GM12878 (cell line): ENCODE measurements at regions not wholly inside any gene's neighbourhood (a gene's known extent, or its start where the extent isn't known, plus 50 kb on each side); places are given as distances from the start of the nearest gene placed in this dataset.

ENCODE experiments used
- ATAC-seq: fragments of 200-7000 bp; cut with Tn5 transposase; 3 replicates; pipeline ENCODE4 v1.9.1; 2020; ENCODE audit warnings: mild to moderate bottlenecking, moderate library complexity
- BruUV-seq: library from RNA; stranded (reverse); fragments of 400-500 nt; replicated peaks from 2 replicates; lab custom pipeline; 2021; lab: Mats Ljungman, UMichigan
- CTCF ChIA-PET: fragments of 300-600 bp; sonication (Branson Sonifier 250); formaldehyde crosslinking; extraction: SDS; loops from one replicate; lab custom pipeline; 2021; ENCODE audit warnings: inconsistent platforms; lab: Yijun Ruan, JAX
- POLR2A ChIA-PET: fragments of 350-600 bp; formaldehyde crosslinking; extraction: SDS; loops from one replicate; lab custom pipeline; 2021; ENCODE audit warnings: inconsistent platforms; lab: Charles Lee
- RAD21 ChIA-PET: fragments of 300-600 bp; sonication (Branson Sonifier 250); formaldehyde crosslinking; loops from one replicate; lab custom pipeline; 2023; ENCODE audit warnings: antibody characterized with exemption; ENCODE audit not compliant: unreplicated experiment; lab: Charles Lee
- SMC1A ChIA-PET: fragments of 300-600 bp; sonication (Branson Sonifier 250); formaldehyde crosslinking; loops from one replicate; lab custom pipeline; 2023; ENCODE audit not compliant: unreplicated experiment, uncharacterized antibody; lab: Charles Lee
- DNase-seq: peaks from one replicate; pipeline ENCODE4 v3.0.0-alpha.2; 2011; ENCODE audit warnings: low read depth, low spot score
- FAIRE-seq: peaks from 3 replicates; lab custom pipeline; 2011; peaks lifted over from hg19 to GRCh38; lab: Jason Lieb, UNC
- H2AFZ ChIP-seq: 2 replicates; pipeline ENCODE4 v1.6.0; 2011; ENCODE audit warnings: low read depth, low read length, control low read depth; ENCODE audit not compliant: control insufficient read depth
- H3K27ac ChIP-seq: 2 replicates; pipeline ENCODE4 v1.5.1; 2011; ENCODE audit warnings: control low read depth; ENCODE audit not compliant: control insufficient read depth, insufficient read depth
- H3K27me3 ChIP-seq, 2 experiments: replicated peaks in 1 of 2; 2 replicates each; pipeline versions ENCODE4 v1.6.0 to v1.6.1; 2011; ENCODE audit warnings: low read length in 1 of 2; ENCODE audit not compliant: control insufficient read depth in 2 of 2, insufficient read depth in 2 of 2
- H3K36me3 ChIP-seq, 2 experiments: 2 replicates each; pipeline ENCODE4 v1.5.1; 2011; ENCODE audit warnings: low read length in 1 of 2; ENCODE audit not compliant: control insufficient read depth in 2 of 2, insufficient read depth in 2 of 2
- H3K4me1 ChIP-seq: 2 replicates; pipeline ENCODE4 v1.6.1; 2011; ENCODE audit warnings: mild to moderate bottlenecking, low read length, moderate library complexity, mixed read lengths; ENCODE audit not compliant: control insufficient read depth, insufficient read depth
- H3K4me2 ChIP-seq: 2 replicates; pipeline ENCODE4 v1.6.0; 2011; ENCODE audit warnings: control low read depth; ENCODE audit not compliant: control insufficient read depth, insufficient read depth
- H3K4me3 ChIP-seq: fragments of 200-600 bp; sonication (generic); 2 replicates; pipeline ENCODE4 v1.5.1; 2016
- H3K79me2 ChIP-seq: 2 replicates; pipeline ENCODE4 v1.6.0; 2011; ENCODE audit warnings: low read length; ENCODE audit not compliant: control insufficient read depth, insufficient read depth
- H3K9ac ChIP-seq: 2 replicates; pipeline ENCODE4 v1.8.0; 2011; ENCODE audit warnings: low read length, control low read depth, mixed read lengths; ENCODE audit not compliant: control insufficient read depth, insufficient read depth
- H3K9me3 ChIP-seq: replicated peaks from 3 replicates; pipeline ENCODE4 v1.5.1; 2011; ENCODE audit warnings: mild to moderate bottlenecking, low read length; ENCODE audit not compliant: control insufficient read depth, insufficient read depth
- H4K20me1 ChIP-seq: 2 replicates; pipeline ENCODE4 v1.6.0; 2011; ENCODE audit not compliant: control insufficient read depth, insufficient read depth
- ASH2L ChIP-seq: fragments of 300-600, 200-600 bp; sonication (generic); IDR thresholded peaks from 2 replicates; pipeline ENCODE4 v1.6.1; 2017; ENCODE audit warnings: low read depth, mild to moderate bottlenecking, borderline replicate concordance
- ATF7 ChIP-seq: fragments of 450-650 bp; IDR thresholded peaks from 2 replicates; pipeline ENCODE4 v1.6.1; 2016; ENCODE audit warnings: low read depth, mild to moderate bottlenecking
- CREB1 ChIP-seq: IDR thresholded peaks from 2 replicates; pipeline ENCODE4 v1.6.1; 2012; ENCODE audit warnings: low read depth, mild to moderate bottlenecking, inconsistent platforms
- EGR1 ChIP-seq, 2 experiments: IDR thresholded peaks; 1 replicate in 1 of 2; 2 replicates in 1 of 2; pipeline ENCODE4 v1.6.1; 2011 to 2012; ENCODE audit warnings: low read depth in 2 of 2, low read length in 2 of 2, borderline replicate concordance in 1 of 2, mild to moderate bottlenecking in 1 of 2, moderate library complexity in 1 of 2
- ESRRA ChIP-seq: IDR thresholded peaks from 2 replicates; pipeline ENCODE4 v1.6.1; 2012; ENCODE audit warnings: mild to moderate bottlenecking, low read length, improper control_type of control experiment
- ETV6 ChIP-seq, 2 experiments: fragments of 450-650 bp in 1 of 2; IDR thresholded peaks in 1 of 2; conservative IDR thresholded peaks in 1 of 2; 2 replicates each; pipeline ENCODE4 v1.6.1; 2014; ENCODE audit warnings: antibody characterized with exemption in 1 of 2, borderline replicate concordance in 1 of 2, low read depth in 1 of 2, mild to moderate bottlenecking in 1 of 2, moderate library complexity in 1 of 2
- EZH2 ChIP-seq: IDR thresholded peaks from 2 replicates; pipeline ENCODE4 v1.6.1; 2012; ENCODE audit warnings: low read depth, mild to moderate bottlenecking, control low read depth, inconsistent platforms, low read length, borderline replicate concordance; ENCODE audit not compliant: control insufficient read depth
- MYC ChIP-seq: IDR thresholded peaks from 2 replicates; pipeline ENCODE4 v1.6.1; 2011; ENCODE audit warnings: mild to moderate bottlenecking, low read length, moderate library complexity, inconsistent platforms; ENCODE audit not compliant: insufficient read depth, insufficient replicate concordance, insufficient read length, severe bottlenecking
- PAX5 ChIP-seq: IDR thresholded peaks from 2 replicates; pipeline ENCODE4 v1.6.1; 2011; ENCODE audit warnings: low read depth, low read length, borderline replicate concordance
- SUPT20H ChIP-seq: IDR thresholded peaks from 2 replicates; pipeline ENCODE4 v1.6.1; 2011; ENCODE audit warnings: low read depth, mild to moderate bottlenecking, low read length, moderate library complexity, borderline replicate concordance; ENCODE audit not compliant: control insufficient read depth
- TAF1 ChIP-seq: IDR thresholded peaks from 2 replicates; pipeline ENCODE4 v1.6.1; 2011; ENCODE audit warnings: mild to moderate bottlenecking, low read depth, low read length, borderline replicate concordance
- USF1 ChIP-seq: IDR thresholded peaks from 2 replicates; pipeline ENCODE4 v1.6.1; 2011; ENCODE audit warnings: borderline replicate concordance, low read depth, mild to moderate bottlenecking, moderate library complexity, mixed read lengths, low read length; ENCODE audit not compliant: insufficient read depth; ENCODE audit errors: extremely low read length
- WGBS: methylation state at CpG from one replicate; pipeline ENCODE4 v1.1.6; 2016; ENCODE audit warnings: low lambda C conversion rate; ENCODE audit not compliant: insufficient replicate concordance, insufficient coverage; ENCODE audit errors: missing lambda C conversion rate; 5-methylcytosine and 5-hydroxymethylcytosine counted together
- in situ Hi-C: fragments of 300-500 bp; cut with MboI; formaldehyde crosslinking; loops from 9 replicates; pipeline ENCODE4 v1.14.3; 2018; ENCODE audit warnings: mixed read lengths
- intact Hi-C: fragments of 100-400 bp; cut with micrococcal nuclease; formaldehyde crosslinking; loops from one replicate; pipeline ENCODE4 v1.14.2; 2022; ENCODE audit not compliant: unreplicated experiment

- H3K4me1 ChIP-seq: no peaks in the 10 kb centered on the region
- 42% methylated on average over 6 of the region's 6 CpGs for WGBS
- POLR2A ChIA-PET: no interaction called here
- H3K27me3 ChIP-seq: no peaks in the 10 kb centered on the region
- no peak overlapping the region for H3K27ac ChIP-seq
- H3K9ac ChIP-seq: no peak overlapping the region
- H3K9me3 ChIP-seq: no peaks in the 10 kb centered on the region
- no peak overlapping the region for H3K4me3 ChIP-seq
- no peak for DNase-seq
- FAIRE-seq: no peak
- no peaks in the 10 kb centered on the region for H3K79me2 ChIP-seq
- no peaks in the 10 kb centered on the region for H3K36me3 ChIP-seq
- TF ChIP-seq CREB1: no peak
- TF ChIP-seq USF1: no peak
- no peak for TF ChIP-seq MYC
- TF ChIP-seq ASH2L: no peak
- no TSS peak for BruUV-seq
- H2AFZ ChIP-seq: no peak overlapping the region
- ATAC-seq: no peak
- SMC1A ChIA-PET: no interaction called here
- in situ Hi-C loops: no loop called here
- no peak overlapping the region for H3K4me2 ChIP-seq
- intact Hi-C loops: no loop called here
- RAD21 ChIA-PET: no interaction called here
- CTCF ChIA-PET: no interaction called here
- no peaks in the 10 kb centered on the region for H4K20me1 ChIP-seq
Measured at GRCh38 chr1:230011333-230012092, 55.5 kb upstream of the GALNT2 start.

- SMC1A ChIA-PET: interaction anchor here (1.1 kb wide), 1 partner anchor 18 kb away, joined by 3 read pairs; no protein-coding TSS in a partner anchor
- no TSS peak for BruUV-seq
- RAD21 ChIA-PET: no interaction called here
- POLR2A ChIA-PET: no interaction called here
- DNase-seq: no peak
- H3K9ac ChIP-seq: no peak overlapping the region
- ATAC-seq: no peak
- in situ Hi-C loops: no loop called here
- CTCF ChIA-PET: no interaction called here
- no peak overlapping the region for H2AFZ ChIP-seq
- no peaks in the 10 kb centered on the region for H3K36me3 ChIP-seq
- H3K4me3 ChIP-seq: no peak overlapping the region
- H3K4me2 ChIP-seq: no peak overlapping the region
- H3K27ac ChIP-seq: no peak overlapping the region
- no peak for FAIRE-seq
- no peaks in the 10 kb centered on the region for H3K27me3 ChIP-seq
- H3K79me2 ChIP-seq: no peaks in the 10 kb centered on the region
- intact Hi-C loops: no loop called here
- no peaks in the 10 kb centered on the region for H3K9me3 ChIP-seq
- no peaks in the 10 kb centered on the region for H4K20me1 ChIP-seq
- no peaks in the 10 kb centered on the region for H3K4me1 ChIP-seq
- no peak for TF ChIP-seq ESRRA
- TF ChIP-seq ATF7: no peak
- no peak for TF ChIP-seq TAF1
- no peak for TF ChIP-seq EZH2
- TF ChIP-seq PAX5: no peak
- no peak for TF ChIP-seq SUPT20H
- TF ChIP-seq EGR1 (IDR thresholded peaks at IDR 0.05; ENCODE audit: borderline replicate concordance in 1 of 2, low read depth in 2 of 2, low read length in 2 of 2): no peak
- TF ChIP-seq ETV6 (conservative IDR thresholded peaks at IDR 0.05 in 1 of 2, IDR thresholded peaks at IDR 0.05 in 1 of 2; ENCODE audit: borderline replicate concordance in 1 of 2, low read depth in 1 of 2): no peak
- TF ChIP-seq, all 136 proteins: peak for 0
Measured at GRCh38 chr1:230012093-230012393, 55.0 kb upstream of the GALNT2 start.
